ENCODE measurements at regions not wholly inside any gene's neighbourhood (a gene's known extent, or its start where the extent isn't known, plus 50 kb on each side); places are given as distances from the start of the nearest gene placed in this dataset.
A peak's percentile ranks its signal among the peaks of the same experiment; 100 is the strongest.

GRCh38 chr1:29821605-29822004, 585.3 kb downstream of the PTPRU start:
- no peak for DNase-seq

- DNase-seq = no peak
These were observed 584.1 kb downstream of the PTPRU start for GRCh38 chr1:29820401-29820800.

GRCh38 chr1:29812408-29813135, 576.2 kb downstream of the PTPRU start:
- peak; percentile 19 for DNase-seq

GRCh38 chr1:29811727-29812407, 575.5 kb downstream of the PTPRU start:
- peak; percentile 32 for DNase-seq

GRCh38 chr1:29811247-29811646, 574.9 kb downstream of the PTPRU start:
- DNase-seq = no peak

- peak; percentile 21 for DNase-seq
These were observed 574.1 kb downstream of the PTPRU start for GRCh38 chr1:29810121-29811120.

GRCh38 chr1:29809446-29810120, 573.3 kb downstream of the PTPRU start:
- peak; percentile 24 for DNase-seq

DNA sequence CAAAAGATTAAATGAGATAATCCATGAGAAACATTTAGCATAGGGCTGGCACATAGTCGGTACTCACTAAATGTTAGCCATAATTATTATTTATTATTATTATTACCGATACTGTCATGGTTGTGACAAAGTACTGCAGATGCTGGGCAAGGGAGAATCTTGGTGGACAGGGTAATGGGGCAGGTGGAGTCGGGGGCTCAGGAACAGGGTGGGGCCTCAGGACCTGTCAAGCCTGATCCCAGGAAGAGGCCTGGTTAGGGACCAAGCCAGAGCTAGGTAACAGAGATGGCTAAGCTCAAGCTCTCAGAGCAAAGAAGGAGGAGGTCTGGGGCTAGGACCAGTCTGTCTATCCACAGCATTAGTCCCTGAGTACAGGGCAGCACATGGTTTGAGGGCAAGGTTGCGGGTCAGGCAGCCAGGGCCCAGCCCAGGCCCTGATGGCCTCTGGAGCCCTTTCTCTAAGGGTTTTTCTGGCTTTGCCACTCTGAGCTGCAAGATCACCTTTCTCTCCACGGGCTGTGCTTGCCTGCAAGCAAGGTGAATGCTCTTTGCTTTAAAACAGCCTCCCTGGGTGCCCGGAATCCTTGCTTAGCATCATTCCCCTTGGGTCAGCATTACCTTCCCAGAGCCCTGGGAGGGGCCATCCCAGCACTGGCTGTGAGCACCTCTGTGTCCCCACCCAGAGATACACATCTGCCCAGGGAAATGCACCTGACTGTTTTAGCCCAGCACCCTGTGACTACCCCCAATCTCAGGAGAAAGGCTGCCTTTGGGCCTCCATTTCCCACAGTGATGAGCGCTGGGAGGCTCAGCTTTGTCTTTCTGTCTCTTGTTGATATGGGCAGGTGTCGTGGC, 572.0 kb downstream of the PTPRU start:
- no peak for DNase-seq

DNA sequence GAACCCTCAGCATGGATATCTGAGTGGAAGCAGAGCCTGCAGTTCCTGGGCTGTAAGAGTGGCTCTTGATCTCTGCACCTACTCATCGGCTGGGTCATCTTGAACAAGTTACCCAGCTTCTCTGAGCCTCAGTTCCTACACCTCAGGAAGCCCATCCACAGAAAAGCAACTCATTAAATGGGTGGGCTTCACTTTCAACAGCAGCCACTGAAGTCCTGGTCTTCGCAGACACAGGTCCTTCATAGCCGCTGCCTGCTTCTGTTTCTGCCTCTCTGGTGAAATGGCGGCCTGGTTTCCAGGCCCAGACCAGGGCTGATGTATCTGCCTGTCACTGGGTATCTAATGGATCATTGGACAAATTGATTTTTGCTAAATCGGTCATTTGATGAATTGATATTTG, 571.4 kb downstream of the PTPRU start:
- peak; percentile 28 for DNase-seq

DNA sequence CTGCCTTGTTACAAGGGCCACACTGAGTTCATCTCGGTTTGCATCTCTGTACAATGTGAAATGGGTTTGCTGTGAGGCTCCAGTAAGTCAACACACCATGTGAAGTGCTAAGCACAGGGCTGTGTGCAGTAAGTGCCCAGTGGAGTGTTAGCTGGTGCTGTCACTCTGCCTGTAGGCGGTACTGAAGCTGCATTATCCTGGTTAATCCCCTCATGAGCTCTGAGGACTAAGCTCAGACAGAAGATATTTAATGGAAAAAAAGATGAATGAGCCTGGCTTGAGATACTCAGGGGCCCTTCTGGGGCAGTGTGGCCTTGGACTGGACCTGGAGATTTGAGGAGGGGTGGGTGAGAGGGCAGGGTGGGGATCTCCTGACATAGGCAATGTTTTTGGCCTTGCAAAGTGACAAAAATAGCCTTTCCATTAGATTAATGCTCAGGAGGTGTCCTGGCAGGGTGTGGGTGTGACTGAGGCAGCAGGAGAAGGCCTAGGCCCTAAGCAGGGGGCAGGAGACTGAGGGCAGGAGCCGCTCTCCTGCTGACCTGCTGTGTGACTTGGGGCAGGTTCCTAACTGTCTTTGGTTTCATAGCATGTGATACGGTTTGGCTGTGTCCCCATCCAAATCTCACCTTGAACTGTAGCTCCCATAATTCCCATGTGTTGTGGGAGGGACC, 570.5 kb downstream of the PTPRU start:
- DNase-seq = peak; percentile 33

DNA sequence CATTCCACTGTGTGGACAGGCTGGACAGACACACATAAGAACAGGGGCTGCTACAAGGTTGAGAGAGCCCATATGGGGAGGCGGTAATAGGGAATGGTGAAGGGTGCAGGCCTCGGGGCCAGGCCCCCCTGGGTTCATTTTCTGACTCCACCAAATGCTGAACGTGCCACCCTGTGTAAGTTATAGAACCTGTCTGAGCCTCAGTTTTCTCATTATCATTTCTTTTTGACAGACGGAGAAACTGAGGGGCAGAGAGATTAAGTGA, 569.5 kb downstream of the PTPRU start:
- peak; percentile 32 for DNase-seq

- peak; percentile 42 for DNase-seq
These were observed 569.0 kb downstream of the PTPRU start for GRCh38 chr1:29805122-29805895.

GRCh38 chr1:29804181-29804899, 568.0 kb downstream of the PTPRU start:
- no peak for DNase-seq

DNA sequence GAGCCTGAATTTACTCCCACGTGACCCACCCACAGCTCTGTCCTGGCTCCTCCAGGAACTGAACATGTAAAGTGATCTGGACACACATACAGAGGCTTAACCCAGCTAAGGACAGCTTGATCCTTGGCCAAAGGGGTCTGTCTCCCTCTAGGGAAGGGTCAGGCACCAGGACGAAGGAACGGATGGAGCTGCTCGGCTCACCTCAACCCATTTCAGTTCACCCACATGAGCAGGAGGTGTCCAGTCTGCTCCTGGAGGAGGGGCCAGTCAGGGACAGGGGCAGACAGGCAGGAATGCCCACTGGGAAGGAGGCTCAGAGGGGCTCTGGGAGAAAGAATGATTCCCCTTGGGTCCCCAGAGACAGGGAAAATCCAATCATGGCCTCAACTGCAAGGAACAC, 567.2 kb downstream of the PTPRU start:
- DNase-seq = peak; percentile 26

DNA sequence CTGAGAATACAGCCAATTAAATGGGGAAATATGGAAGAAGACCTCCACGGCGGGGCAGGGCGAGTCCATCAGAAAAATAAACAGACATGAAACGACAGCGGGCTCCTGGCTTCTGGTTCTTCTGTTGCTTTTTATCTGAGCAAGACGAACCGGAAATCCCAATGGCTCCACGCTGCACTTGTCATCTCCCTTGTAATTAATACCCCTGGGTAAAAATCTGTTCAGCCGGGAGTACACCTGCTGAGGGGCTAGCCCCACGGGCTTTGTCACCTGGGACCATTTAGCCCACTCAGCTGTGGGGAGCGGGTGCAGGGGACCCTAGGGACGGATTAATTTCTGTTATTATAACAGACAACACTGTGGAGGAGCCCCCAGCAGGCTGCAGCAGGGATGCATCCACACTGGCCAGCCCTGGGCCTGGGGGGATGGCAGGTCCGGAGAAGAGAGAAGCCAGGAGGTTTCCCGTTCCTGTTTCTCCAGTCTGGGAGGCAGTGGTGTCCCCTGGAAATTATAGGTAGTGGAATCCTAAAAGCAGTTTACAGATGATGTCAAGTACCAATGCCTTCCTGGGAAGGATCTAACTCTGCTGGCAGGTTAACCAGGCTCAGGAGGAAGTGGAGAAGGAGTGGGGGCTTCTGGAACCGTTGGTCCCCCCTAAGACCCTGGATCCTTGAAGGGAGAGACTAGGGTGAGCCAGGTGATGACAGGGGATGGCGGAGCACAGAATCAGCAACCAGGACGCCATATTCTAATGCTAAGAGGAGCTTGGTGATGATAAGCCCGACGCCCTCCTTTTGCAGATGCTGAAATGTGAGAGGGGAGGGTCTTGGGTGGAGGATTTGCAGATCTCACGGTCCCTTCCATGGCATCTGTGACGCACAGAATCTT, 566.1 kb downstream of the PTPRU start:
- DNase-seq = no peak

- DNase-seq = no peak
These were observed 565.2 kb downstream of the PTPRU start for GRCh38 chr1:29801561-29801973.

GRCh38 chr1:29801003-29801402, 564.7 kb downstream of the PTPRU start:
- DNase-seq = no peak

DNA sequence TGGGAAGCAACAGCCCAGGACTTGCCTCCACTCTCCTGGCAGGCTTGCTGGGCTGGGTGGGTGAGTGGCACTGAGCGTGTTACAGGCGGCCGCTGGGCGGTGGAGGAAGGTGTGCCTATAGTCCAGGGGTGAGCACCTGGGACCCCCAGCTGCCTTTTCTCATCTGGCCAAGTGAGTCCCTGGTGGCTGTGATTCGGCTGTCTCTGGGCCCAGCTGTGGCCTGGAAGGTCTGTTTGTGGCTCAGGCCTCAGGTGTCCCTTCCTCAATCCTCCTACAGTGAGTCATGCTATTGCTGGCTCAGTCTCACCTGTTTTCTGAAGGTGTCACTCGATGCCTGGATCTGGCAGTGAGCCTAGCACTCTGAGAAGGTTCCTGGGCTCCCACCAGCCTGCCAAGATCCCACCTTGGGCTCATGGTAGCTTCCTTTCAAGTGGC, 564.2 kb downstream of the PTPRU start:
- no peak for DNase-seq

DNA sequence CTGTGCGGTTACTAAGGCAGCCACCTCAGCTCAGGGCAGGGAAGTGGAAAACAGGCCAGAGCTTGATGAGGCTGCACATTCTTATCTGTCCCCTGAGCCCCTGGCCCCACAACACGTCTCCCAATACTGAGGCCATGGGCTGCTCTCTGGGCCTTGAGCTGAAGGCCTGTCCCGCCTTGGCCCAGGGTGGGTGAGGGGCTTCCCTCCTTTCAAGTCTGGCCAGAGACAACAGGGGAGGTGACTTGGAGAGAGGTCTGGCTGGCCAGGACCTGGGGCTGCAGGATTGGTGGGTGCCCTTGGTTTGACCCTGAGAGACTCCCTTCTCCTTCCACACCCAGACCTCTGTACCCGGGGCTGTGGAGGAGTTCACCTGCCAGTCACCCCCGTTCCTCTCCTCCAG, 563.8 kb downstream of the PTPRU start:
- peak; percentile 40 for DNase-seq

Measured in activated CD8-positive, alpha-beta memory T cell treated with anti-CD3 and anti-CD28 coated beads for 24 hours (primary cell).